Prostate gland (tissue), 2 donors: ENCODE measurements at regions not wholly inside any gene's neighbourhood (a gene's known extent, or its start where the extent isn't known, plus 50 kb on each side); places are given as distances from the start of the nearest gene placed in this dataset.

Experiments
- DNase-seq: peaks from one replicate; pipeline ENCODE4 v3.0.0-alpha.2; 2019; ENCODE audit warnings: low spot score
- H3K27ac ChIP-seq, 2 donors: fragments of 200-600 bp; sonication (generic); 2 replicates each; pipeline ENCODE4 v1.5.1; 2017 to 2019
- H3K27me3 ChIP-seq: fragments of 200-600 bp; sonication (generic); replicated peaks from 2 replicates; pipeline ENCODE4 v1.5.1; 2019; ENCODE audit not compliant: insufficient read depth
- H3K36me3 ChIP-seq, 2 donors: fragments of 200-600 bp; sonication (generic); 1 replicate in 1 of 2; 2 replicates in 1 of 2; pipeline versions ENCODE4 v1.5.1 to v1.8.1; 2017 to 2019
- H3K4me1 ChIP-seq: fragments of 200-600 bp; sonication (generic); replicated peaks from 2 replicates; pipeline ENCODE4 v1.5.1; 2019
- H3K4me3 ChIP-seq, 2 donors: fragments of 200-600 bp; sonication (generic); 2 replicates each; pipeline ENCODE4 v1.5.1; 2017 to 2019
- H3K9me3 ChIP-seq: fragments of 200-600 bp; sonication (generic); 2 replicates; pipeline ENCODE4 v1.5.1; 2017
- CTCF ChIP-seq, 4 experiments: fragments of 200-600 bp in 2 of 4; fragments of 450-650 bp in 2 of 4; sonication (generic) in 2 of 4; IDR thresholded peaks; 1 replicate in 3 of 4; 2 replicates in 1 of 4; pipeline ENCODE4 v1.5.1; 2016 to 2019; ENCODE audit warnings: antibody characterized with exemption in 4 of 4, mild to moderate bottlenecking in 2 of 4, moderate library complexity in 2 of 4
- POLR2A ChIP-seq: fragments of 450-650 bp; IDR thresholded peaks from one replicate; pipeline ENCODE4 v1.6.1; 2016; ENCODE audit warnings: antibody characterized with exemption, mild to moderate bottlenecking
- POLR2AphosphoS5 ChIP-seq: sonication (generic); formaldehyde crosslinking; IDR thresholded peaks from one replicate; pipeline ENCODE4 v1.6.1; 2017; ENCODE audit warnings: antibody characterized with exemption
- WGBS: methylation state at CpG from one replicate; pipeline ENCODE4 v1.1.5; 2018; 5-methylcytosine and 5-hydroxymethylcytosine counted together
- intact Hi-C: fragments of 100-400 bp; cut with DNase I; formaldehyde crosslinking; loops from one replicate; pipeline ENCODE4 v1.14.2; 2022

- Histone ChIP-seq H3K27me3 (no peaks in the 10 kb centered on the region), H3K4me1 (no peaks in the 10 kb centered on the region), H3K4me3 (no peak overlapping the region), H3K27ac (no peak overlapping the region), H3K9me3 (no peaks in the 10 kb centered on the region), H3K36me3 (no peaks in the 10 kb centered on the region)
- no peak for TF ChIP-seq POLR2A
- TF ChIP-seq POLR2AphosphoS5: no peak
- TF ChIP-seq CTCF (IDR thresholded peaks at IDR 0.05): no peak
- intact Hi-C loops: loop anchor here (10.0 kb wide), 1 partner anchor 104 kb away; no protein-coding TSS in a partner anchor
- DNase-seq: no peak
- 72% methylated on average over 5 of the region's 5 CpGs for WGBS
These were observed 141.8 kb upstream of the MAGI3 start for GRCh38 chr1:113248494-113248893.

GRCh38 chr1:113250161-113250560 lies 140.2 kb upstream of the MAGI3 start:
- 60% methylated on average over 6 of the region's 6 CpGs for WGBS

GRCh38 chr1:113252166-113252565 lies 138.1 kb upstream of the MAGI3 start:
- Histone ChIP-seq H3K4me3 (no peak overlapping the region), H3K36me3 (no peaks in the 10 kb centered on the region), H3K27ac (no peak overlapping the region), H3K27me3 (no peaks in the 10 kb centered on the region), H3K9me3 (no peaks in the 10 kb centered on the region), H3K4me1 (peaks cover 6% of the 10 kb centered on the region)
- intact Hi-C loops: no loop called here
- whole genome bisulfite sequencing: 83% methylated on average over 7 of the region's 7 CpGs
- DNase-seq: no peak
- TF ChIP-seq POLR2A (no peak), CTCF (IDR thresholded peaks at IDR 0.05) (no peak), POLR2AphosphoS5 (no peak)

More at GRCh38 chr1:113250161-113250560, 140.2 kb upstream of the MAGI3 start:
- no peak for TF ChIP-seq POLR2AphosphoS5
- TF ChIP-seq CTCF (IDR thresholded peaks at IDR 0.05): no peak
- no peak for TF ChIP-seq POLR2A
- Histone ChIP-seq H3K4me3 (no peak overlapping the region), H3K27ac (no peak overlapping the region), H3K4me1 (peaks cover 3% of the 10 kb centered on the region), H3K9me3 (no peaks in the 10 kb centered on the region), H3K36me3 (no peaks in the 10 kb centered on the region), H3K27me3 (no peaks in the 10 kb centered on the region)
- intact Hi-C loops: no loop called here
- DNase-seq: no peak

- Histone ChIP-seq H3K27me3 (no peaks in the 10 kb centered on the region), H3K36me3 (no peaks in the 10 kb centered on the region), H3K4me1 (peaks cover 6% of the 10 kb centered on the region), H3K9me3 (no peaks in the 10 kb centered on the region), H3K4me3 (no peak overlapping the region), H3K27ac (peak overlapping the region; percentile 70 to 77)
- 64% methylated on average over 4 of the region's 4 CpGs for WGBS
- no peak for TF ChIP-seq POLR2AphosphoS5
- no peak for TF ChIP-seq POLR2A
- TF ChIP-seq CTCF (IDR thresholded peaks at IDR 0.05): no peak
- intact Hi-C loops: no loop called here
- DNase-seq: no peak
These were observed 137.1 kb upstream of the MAGI3 start for GRCh38 chr1:113253187-113253586.

GRCh38 chr1:113253590-113253989 lies 136.7 kb upstream of the MAGI3 start:
- Histone ChIP-seq H3K36me3 (no peaks in the 10 kb centered on the region), H3K9me3 (no peaks in the 10 kb centered on the region), H3K27ac (peak overlapping the region; percentile 70 to 77), H3K4me1 (peaks cover 6% of the 10 kb centered on the region), H3K27me3 (no peaks in the 10 kb centered on the region), H3K4me3 (no peak overlapping the region)
- no peak for TF ChIP-seq POLR2A
- no peak for TF ChIP-seq CTCF (IDR thresholded peaks at IDR 0.05)
- TF ChIP-seq POLR2AphosphoS5: no peak
- WGBS: 63% methylated on average over 2 of the region's 2 CpGs
- intact Hi-C loops: no loop called here
- DNase-seq: no peak
